ENCODE measurements at regions not wholly inside any gene's neighbourhood (a gene's known extent, or its start where the extent isn't known, plus 50 kb on each side); places are given as distances from the start of the nearest gene placed in this dataset.

- H3K9me3 Mint-ChIP-seq, result peaks cover 16% of the 10 kb centered on the region
- H3K27me3 Mint-ChIP-seq (ENCODE audit: low read depth), result peaks cover 2% of the 10 kb centered on the region
- no peak for TF ChIP-seq CTCF (IDR thresholded peaks at IDR 0.05; ENCODE audit: unreplicated experiment in 3 of 3)
Observed at GRCh38 chr12:68094195-68094594, 65.3 kb downstream of the IFNG start.

GRCh38 chr12:68092976-68093375, 66.6 kb downstream of the IFNG start:
- H3K36me3 Mint-ChIP-seq (ENCODE audit: low read depth), result peaks cover 10% of the 10 kb centered on the region
- H3K27ac Mint-ChIP-seq, result no peak overlapping the region
- no peak overlapping the region for H3K4me3 Mint-ChIP-seq
- H3K4me1 Mint-ChIP-seq, result no peaks in the 10 kb centered on the region
- H3K9me3 Mint-ChIP-seq, result peaks cover 20% of the 10 kb centered on the region
- H3K27me3 Mint-ChIP-seq (ENCODE audit: low read depth), result peaks cover 4% of the 10 kb centered on the region
- TF ChIP-seq CTCF (IDR thresholded peaks at IDR 0.05; ENCODE audit: unreplicated experiment in 3 of 3), result no peak

More at GRCh38 chr12:68094195-68094594, 65.3 kb downstream of the IFNG start:
- H3K36me3 Mint-ChIP-seq (ENCODE audit: low read depth), result peaks cover 10% of the 10 kb centered on the region
- no peak overlapping the region for H3K4me3 Mint-ChIP-seq
- H3K27ac Mint-ChIP-seq, result no peak overlapping the region
- H3K4me1 Mint-ChIP-seq, result no peaks in the 10 kb centered on the region

GRCh38 chr12:68089101-68089500, 70.4 kb downstream of the IFNG start:
- no peak for TF ChIP-seq CTCF (IDR thresholded peaks at IDR 0.05; ENCODE audit: unreplicated experiment in 3 of 3)
- H3K27me3 Mint-ChIP-seq (ENCODE audit: low read depth), result peaks cover 7% of the 10 kb centered on the region
- no peaks in the 10 kb centered on the region for H3K4me1 Mint-ChIP-seq
- H3K27ac Mint-ChIP-seq, result no peak overlapping the region
- H3K9me3 Mint-ChIP-seq, result peaks cover 34% of the 10 kb centered on the region
- no peak overlapping the region for H3K4me3 Mint-ChIP-seq
- H3K36me3 Mint-ChIP-seq (ENCODE audit: low read depth), result peaks cover 13% of the 10 kb centered on the region

DNA sequence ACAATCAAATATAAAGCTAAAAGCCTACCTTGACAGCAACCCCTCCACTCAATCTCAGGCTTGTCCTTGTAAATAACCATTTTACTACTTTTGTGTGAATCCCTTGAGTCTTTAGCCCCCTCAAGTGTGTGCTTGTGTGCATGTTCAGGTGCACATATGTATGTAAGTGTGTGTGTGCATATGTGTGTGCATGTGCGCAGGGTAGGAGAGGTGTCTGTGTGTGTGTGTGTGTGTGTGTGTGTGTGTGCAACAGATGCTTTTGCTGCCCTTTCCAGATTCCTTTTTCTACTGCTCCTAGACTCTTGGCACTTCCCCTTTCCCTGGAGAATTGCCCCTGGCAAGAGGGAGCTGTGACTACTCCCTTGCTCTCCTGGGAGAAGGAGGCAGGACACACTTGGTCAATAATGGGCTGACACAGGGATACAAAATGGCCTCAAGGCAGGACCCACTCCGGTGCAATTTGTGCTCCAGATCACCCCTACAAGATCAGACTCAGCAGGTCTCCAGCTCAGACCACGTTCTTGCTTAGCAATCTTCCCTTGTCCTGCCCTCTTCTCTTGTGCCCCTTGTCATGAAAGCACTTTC, 73.4 kb downstream of the IFNG start:
- H3K36me3 Mint-ChIP-seq (ENCODE audit: low read depth), result peaks cover 13% of the 10 kb centered on the region
- H3K27me3 Mint-ChIP-seq (ENCODE audit: low read depth), result peaks cover 7% of the 10 kb centered on the region
- H3K4me3 Mint-ChIP-seq, result no peak overlapping the region
- H3K4me1 Mint-ChIP-seq, result no peaks in the 10 kb centered on the region
- peaks cover 53% of the 10 kb centered on the region for H3K9me3 Mint-ChIP-seq
- no peak for TF ChIP-seq CTCF (IDR thresholded peaks at IDR 0.05; ENCODE audit: unreplicated experiment in 3 of 3)
- H3K27ac Mint-ChIP-seq, result no peak overlapping the region

DNA sequence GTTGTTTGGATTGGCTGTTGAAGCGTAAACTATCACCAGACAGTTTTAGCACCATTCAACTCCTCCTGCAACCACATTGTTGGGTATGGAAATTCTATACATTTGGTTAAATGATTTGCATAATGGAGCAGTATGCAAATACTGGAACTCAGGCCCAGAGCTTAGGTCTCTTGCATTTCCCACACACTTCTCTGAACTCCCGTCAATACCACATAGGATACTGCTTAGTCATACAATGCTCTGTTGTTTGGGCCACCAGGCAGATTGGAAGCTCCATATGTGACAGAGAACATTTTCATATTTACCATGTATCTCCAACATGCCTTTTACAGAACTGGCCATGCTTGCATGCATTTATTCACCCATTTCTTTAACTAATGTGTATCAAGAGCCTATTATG, 78.0 kb downstream of the IFNG start:
- no peak for TF ChIP-seq CTCF (IDR thresholded peaks at IDR 0.05; ENCODE audit: unreplicated experiment in 3 of 3)
- Mint-ChIP-seq H3K36me3 (ENCODE audit: low read depth) (peaks cover 4% of the 10 kb centered on the region), H3K27me3 (ENCODE audit: low read depth) (peaks cover 3% of the 10 kb centered on the region), H3K27ac (no peak overlapping the region), H3K4me3 (no peak overlapping the region), H3K9me3 (peaks cover 35% of the 10 kb centered on the region), H3K4me1 (no peaks in the 10 kb centered on the region)

GRCh38 chr12:68080577-68080976, 79.0 kb downstream of the IFNG start:
- no peaks in the 10 kb centered on the region for H3K27me3 Mint-ChIP-seq (ENCODE audit: low read depth)
- no peak for TF ChIP-seq CTCF (IDR thresholded peaks at IDR 0.05; ENCODE audit: unreplicated experiment in 3 of 3)
- H3K4me3 Mint-ChIP-seq, result no peak overlapping the region
- no peak overlapping the region for H3K27ac Mint-ChIP-seq
- H3K36me3 Mint-ChIP-seq (ENCODE audit: low read depth), result peaks cover 4% of the 10 kb centered on the region
- no peaks in the 10 kb centered on the region for H3K4me1 Mint-ChIP-seq
- peaks cover 35% of the 10 kb centered on the region for H3K9me3 Mint-ChIP-seq
